22Rv1 (cell line): ENCODE measurements at regions not wholly inside any gene's neighbourhood (a gene's known extent, or its start where the extent isn't known, plus 50 kb on each side); places are given as distances from the start of the nearest gene placed in this dataset.

ENCODE experiments used
- ZFX ChIP-seq: fragments of 450-650 bp; IDR thresholded peaks from 2 replicates; pipeline ENCODE4 v1.6.1; 2017; ENCODE audit warnings: antibody characterized with exemption, borderline replicate concordance
- TF ChIP-seq, protein P1 (sequence below): fragments of 450-650 bp; IDR thresholded peaks from 2 replicates; pipeline ENCODE4 v1.5.1; 2017; ENCODE audit warnings: mild to moderate bottlenecking

DNA sequence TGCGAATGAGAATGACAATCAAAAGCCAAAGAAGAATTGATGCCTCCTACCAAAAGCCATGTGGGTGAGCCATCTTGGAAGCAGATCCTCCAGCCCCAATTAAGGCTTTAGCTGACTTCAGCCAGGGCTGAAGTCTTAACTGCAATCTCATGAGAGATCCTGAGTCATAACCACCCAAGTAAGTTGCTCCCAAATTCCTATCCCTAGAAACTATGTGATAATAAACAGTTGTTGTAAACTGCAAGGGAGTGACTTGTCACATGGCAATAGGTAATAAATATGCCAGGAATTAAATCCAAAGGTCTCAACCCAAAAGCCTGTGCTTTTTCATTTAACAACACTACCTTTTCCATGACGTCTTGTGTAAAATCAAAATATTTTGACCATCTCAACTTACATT is 154.2 kb upstream of the TBL1X start:
- TF ChIP-seq, protein P1, sequence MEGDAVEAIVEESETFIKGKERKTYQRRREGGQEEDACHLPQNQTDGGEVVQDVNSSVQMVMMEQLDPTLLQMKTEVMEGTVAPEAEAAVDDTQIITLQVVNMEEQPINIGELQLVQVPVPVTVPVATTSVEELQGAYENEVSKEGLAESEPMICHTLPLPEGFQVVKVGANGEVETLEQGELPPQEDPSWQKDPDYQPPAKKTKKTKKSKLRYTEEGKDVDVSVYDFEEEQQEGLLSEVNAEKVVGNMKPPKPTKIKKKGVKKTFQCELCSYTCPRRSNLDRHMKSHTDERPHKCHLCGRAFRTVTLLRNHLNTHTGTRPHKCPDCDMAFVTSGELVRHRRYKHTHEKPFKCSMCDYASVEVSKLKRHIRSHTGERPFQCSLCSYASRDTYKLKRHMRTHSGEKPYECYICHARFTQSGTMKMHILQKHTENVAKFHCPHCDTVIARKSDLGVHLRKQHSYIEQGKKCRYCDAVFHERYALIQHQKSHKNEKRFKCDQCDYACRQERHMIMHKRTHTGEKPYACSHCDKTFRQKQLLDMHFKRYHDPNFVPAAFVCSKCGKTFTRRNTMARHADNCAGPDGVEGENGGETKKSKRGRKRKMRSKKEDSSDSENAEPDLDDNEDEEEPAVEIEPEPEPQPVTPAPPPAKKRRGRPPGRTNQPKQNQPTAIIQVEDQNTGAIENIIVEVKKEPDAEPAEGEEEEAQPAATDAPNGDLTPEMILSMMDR, result no peak
- no peak for TF ChIP-seq ZFX
